ENCODE measurements at regions not wholly inside any gene's neighbourhood (a gene's known extent, or its start where the extent isn't known, plus 50 kb on each side); places are given as distances from the start of the nearest gene placed in this dataset.

GRCh38 chr10:130559547-130559880 is 423.3 kb downstream of the GLRX3 start (continued):
- TF ChIP-seq ZNF462 (CRISPR knock-in tag; IDR thresholded peaks at IDR 0.05) = no peak
- TF ChIP-seq ZNF331 (CRISPR knock-in tag; IDR thresholded peaks at IDR 0.05; ENCODE audit: low read depth) = no peak
- no peak for TF ChIP-seq EZH2 (IDR thresholded peaks at IDR 0.05; ENCODE audit: low read depth, unreplicated experiment)
- no peak for TF ChIP-seq JUNB (IDR thresholded peaks at IDR 0.05; ENCODE audit: unreplicated experiment)
- no peak for TF ChIP-seq ETS1 (IDR thresholded peaks at IDR 0.05)

- ATAC-seq (no peak), DNase-seq (ENCODE audit: low spot score) (no peak)
- Histone ChIP-seq H3K27me3 (ENCODE audit: insufficient read depth) (no peaks in the 10 kb centered on the region), H3K4me2 (no peak overlapping the region), H3K4me3 (no peak overlapping the region), H3K4me1 (ENCODE audit: insufficient read depth) (no peaks in the 10 kb centered on the region), H2AFZ (no peak overlapping the region), H3K36me3 (ENCODE audit: insufficient read depth) (no peaks in the 10 kb centered on the region; the same call in 1 of the 2 replicates), H3K9me2 (ENCODE audit: insufficient read depth) (no peaks in the 10 kb centered on the region), H3F3A (replicated peaks; ENCODE audit: low read depth) (no peaks in the 10 kb centered on the region), H3K79me2 (replicated peaks; ENCODE audit: insufficient read depth) (no peaks in the 10 kb centered on the region), H3K27ac (ENCODE audit: low read depth) (no peak overlapping the region), H4K20me1 (replicated peaks; ENCODE audit: insufficient read depth) (no peaks in the 10 kb centered on the region)
- Mint-ChIP-seq H3K4me3 (no peak overlapping the region), H3K27ac (no peak overlapping the region), H3K36me3 (ENCODE audit: low read depth) (peaks cover 58% of the 10 kb centered on the region), H3K27me3 (ENCODE audit: insufficient read depth, low read depth, poor library complexity) (peaks cover 3% of the 10 kb centered on the region), H3K9me3 (peaks cover 97% of the 10 kb centered on the region), H3K4me1 (no peaks in the 10 kb centered on the region)
- TF ChIP-seq STAT1 (IDR thresholded peaks at IDR 0.05; ENCODE audit: unreplicated experiment) = no peak
- TF ChIP-seq REST (IDR thresholded peaks at IDR 0.05; ENCODE audit: unreplicated experiment) = no peak
- no peak for TF ChIP-seq ZNF331 (CRISPR knock-in tag; IDR thresholded peaks at IDR 0.05; ENCODE audit: low read depth)
- no peak for TF ChIP-seq NANOG (IDR thresholded peaks at IDR 0.05; ENCODE audit: borderline replicate concordance)
- TF ChIP-seq ZNF114 (CRISPR knock-in tag; IDR thresholded peaks at IDR 0.05) = no peak
- TF ChIP-seq POLR2AphosphoS5 (IDR thresholded peaks at IDR 0.05; ENCODE audit: low read depth) = no peak
- TF ChIP-seq CTCF (conservative IDR thresholded peaks at IDR 0.05; ENCODE audit: low read depth in 2 of 2) = no peak
- TF ChIP-seq JUNB (IDR thresholded peaks at IDR 0.05; ENCODE audit: unreplicated experiment) = no peak
Observed at GRCh38 chr10:130560116-130560515, 423.9 kb downstream of the GLRX3 start.

Data from GM23338 (cell line).